Activated B cell treated with CpG ODN at 0.5 μM for 24 hours (primary cell): ENCODE measurements at regions not wholly inside any gene's neighbourhood (a gene's known extent, or its start where the extent isn't known, plus 50 kb on each side); places are given as distances from the start of the nearest gene placed in this dataset.
"Not testable (repeated sequence)": the region's sequence is repeated elsewhere in the genome, so short reads cannot be mapped to it uniquely, and the experiment has no call there.

Source experiments
- ATAC-seq: fragments of 200-7000 bp; cut with Tn5 transposase; one replicate; pipeline ENCODE4 v1.10.0; 2021; ENCODE audit warnings: low read depth, mild to moderate bottlenecking, moderate library complexity
- CTCF ChIA-PET: fragments of 350-600 bp; sonication (Branson Sonifier 250); formaldehyde crosslinking; loops from one replicate; lab custom pipeline; 2021; ENCODE audit warnings: antibody characterized with exemption; lab: Charles Lee
- POLR2A ChIA-PET: fragments of 350-600 bp; sonication (Branson Sonifier 250); formaldehyde crosslinking; loops from one replicate; lab custom pipeline; 2021; ENCODE audit warnings: antibody characterized with exemption; lab: Charles Lee
- DNase-seq: peaks from one replicate; pipeline ENCODE4 v3.0.0; 2022
- H3K27ac Mint-ChIP-seq: one replicate; pipeline ENCODE4 v1.8.0; 2020; ENCODE audit warnings: mixed read lengths
- H3K27me3 Mint-ChIP-seq: one replicate; pipeline ENCODE4 v1.8.0; 2021; ENCODE audit warnings: mixed read lengths
- H3K36me3 Mint-ChIP-seq: one replicate; pipeline ENCODE4 v1.8.0; 2021; ENCODE audit warnings: low read depth, mixed read lengths
- H3K4me1 Mint-ChIP-seq: one replicate; pipeline ENCODE4 v1.8.0; 2021; ENCODE audit warnings: mixed read lengths
- H3K4me3 Mint-ChIP-seq: one replicate; pipeline ENCODE4 v1.8.0; 2020; ENCODE audit warnings: mild to moderate bottlenecking, mixed read lengths
- H3K9me3 Mint-ChIP-seq: one replicate; pipeline ENCODE4 v1.8.0; 2020; ENCODE audit warnings: mixed read lengths
- intact Hi-C: fragments of 100-400 bp; cut with micrococcal nuclease; formaldehyde crosslinking; loops from one replicate; pipeline ENCODE4 v1.15.1; 2024
- TF ChIP-seq, protein P1 (sequence below): fragments of 200-600 bp; IDR thresholded peaks from one replicate; pipeline ENCODE4 v1.8.0; 2022; ENCODE audit warnings: antibody characterized with exemption, mild to moderate bottlenecking

DNA sequence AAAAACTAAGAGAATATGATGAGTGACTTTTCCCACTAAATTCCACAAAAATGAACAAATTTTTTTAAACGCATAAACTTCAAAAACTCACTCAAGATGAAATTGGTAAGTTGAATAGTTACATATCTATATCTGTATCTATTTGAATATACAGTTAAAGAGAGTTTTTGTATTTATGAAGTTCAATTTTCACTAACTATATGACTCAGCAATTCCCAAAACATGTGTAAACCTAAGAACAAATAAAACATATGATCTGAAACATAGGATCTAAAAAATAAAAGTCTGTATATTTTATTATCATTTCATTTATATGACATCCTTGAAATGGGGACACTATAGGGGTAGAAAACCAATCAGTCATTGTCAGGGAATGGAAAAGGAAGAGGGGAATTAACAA, 105.7 kb upstream of the SNX7 start:
- Mint-ChIP-seq H3K27me3 (no peaks in the 10 kb centered on the region), H3K36me3 (no peaks in the 10 kb centered on the region), H3K9me3 (peaks cover under 1% of the 10 kb centered on the region), H3K27ac (no peak overlapping the region), H3K4me3 (no peak overlapping the region), H3K4me1 (no peaks in the 10 kb centered on the region)
- ATAC-seq (no peak), DNase-seq (no peak)
- ChIA-PET POLR2A (no interaction called here), CTCF (no interaction called here)
- TF ChIP-seq, protein P1, sequence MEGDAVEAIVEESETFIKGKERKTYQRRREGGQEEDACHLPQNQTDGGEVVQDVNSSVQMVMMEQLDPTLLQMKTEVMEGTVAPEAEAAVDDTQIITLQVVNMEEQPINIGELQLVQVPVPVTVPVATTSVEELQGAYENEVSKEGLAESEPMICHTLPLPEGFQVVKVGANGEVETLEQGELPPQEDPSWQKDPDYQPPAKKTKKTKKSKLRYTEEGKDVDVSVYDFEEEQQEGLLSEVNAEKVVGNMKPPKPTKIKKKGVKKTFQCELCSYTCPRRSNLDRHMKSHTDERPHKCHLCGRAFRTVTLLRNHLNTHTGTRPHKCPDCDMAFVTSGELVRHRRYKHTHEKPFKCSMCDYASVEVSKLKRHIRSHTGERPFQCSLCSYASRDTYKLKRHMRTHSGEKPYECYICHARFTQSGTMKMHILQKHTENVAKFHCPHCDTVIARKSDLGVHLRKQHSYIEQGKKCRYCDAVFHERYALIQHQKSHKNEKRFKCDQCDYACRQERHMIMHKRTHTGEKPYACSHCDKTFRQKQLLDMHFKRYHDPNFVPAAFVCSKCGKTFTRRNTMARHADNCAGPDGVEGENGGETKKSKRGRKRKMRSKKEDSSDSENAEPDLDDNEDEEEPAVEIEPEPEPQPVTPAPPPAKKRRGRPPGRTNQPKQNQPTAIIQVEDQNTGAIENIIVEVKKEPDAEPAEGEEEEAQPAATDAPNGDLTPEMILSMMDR: no peak
- intact Hi-C loops: no loop called here

DNA sequence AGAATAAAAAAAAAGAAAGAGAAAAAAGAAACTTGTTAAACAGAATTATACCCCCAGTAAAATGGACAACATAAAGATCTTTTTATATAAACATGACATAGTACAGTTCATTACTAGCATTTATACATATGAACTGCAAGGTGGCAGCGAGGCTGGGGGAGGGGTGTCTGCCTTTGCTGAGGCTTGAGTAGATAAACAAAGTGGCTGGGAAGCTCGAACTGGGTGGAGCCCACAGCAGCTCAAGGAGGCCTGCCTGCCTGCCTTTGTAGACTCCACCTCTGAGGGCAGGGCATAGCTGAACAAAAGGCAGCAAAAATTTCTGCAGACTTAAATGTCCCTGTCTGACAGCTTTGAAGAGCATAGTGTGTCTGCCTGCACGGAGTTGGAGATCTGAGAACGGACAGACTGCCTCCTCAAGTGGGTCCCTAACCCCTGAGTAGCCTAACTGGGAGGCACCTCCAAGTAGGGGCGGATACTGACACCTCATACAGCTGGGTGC, 108.9 kb upstream of the SNX7 start:
- intact Hi-C loops, H3K4me1 Mint-ChIP-seq, POLR2A ChIA-PET, H3K9me3 Mint-ChIP-seq, H3K4me3 Mint-ChIP-seq, H3K27me3 Mint-ChIP-seq, H3K36me3 Mint-ChIP-seq, CTCF ChIA-PET, ATAC-seq, H3K27ac Mint-ChIP-seq, DNase-seq: not testable (repeated sequence)

DNA sequence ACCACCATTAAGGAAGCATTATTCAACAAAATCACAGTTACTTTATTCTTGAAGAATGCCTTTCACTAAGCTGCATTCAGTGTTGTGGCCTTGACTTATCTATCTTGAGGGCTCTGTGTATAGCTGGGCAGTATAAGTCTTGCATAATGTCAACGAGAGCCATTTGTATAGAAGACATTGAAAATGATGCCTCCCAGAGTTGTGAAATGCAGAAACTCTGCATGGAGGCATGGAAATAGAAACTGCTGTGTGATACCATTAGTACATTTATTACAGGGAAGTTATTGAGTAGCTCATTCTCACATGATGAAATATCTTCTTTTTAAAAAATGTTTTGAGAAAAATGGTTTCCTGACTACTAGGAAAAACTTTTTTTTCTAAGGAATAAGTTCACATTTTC, 111.4 kb upstream of the SNX7 start:
- intact Hi-C loops: no loop called here
- Mint-ChIP-seq H3K27me3 (no peaks in the 10 kb centered on the region), H3K4me1 (no peaks in the 10 kb centered on the region), H3K27ac (no peak overlapping the region), H3K4me3 (no peak overlapping the region), H3K36me3 (no peaks in the 10 kb centered on the region), H3K9me3 (peaks cover 3% of the 10 kb centered on the region)
- DNase-seq (no peak), ATAC-seq (no peak)
- CTCF ChIA-PET: no interaction called here
- TF ChIP-seq, protein P1: no peak
- POLR2A ChIA-PET: no interaction called here

DNA sequence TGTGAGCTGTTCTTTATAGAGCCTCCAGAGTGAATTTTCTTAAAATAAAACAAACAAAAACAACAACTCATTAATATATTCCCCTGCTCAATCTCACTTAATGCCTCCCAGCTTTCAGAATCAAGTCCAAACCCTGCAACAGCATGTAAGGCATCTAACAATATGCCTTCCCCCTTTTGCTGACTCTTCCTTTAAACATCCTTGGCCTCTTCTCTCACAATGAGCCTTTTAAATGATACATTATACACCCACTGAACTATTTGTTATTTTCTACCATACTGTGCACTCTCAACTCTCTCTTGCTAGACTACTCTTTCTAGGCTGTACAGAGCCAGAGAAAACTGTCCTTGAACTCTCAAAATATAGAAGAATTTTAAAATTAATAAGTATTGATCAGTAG, 115.2 kb upstream of the SNX7 start:
- TF ChIP-seq, protein P1: no peak
- H3K27me3 Mint-ChIP-seq: no peaks in the 10 kb centered on the region
- no peak overlapping the region for H3K27ac Mint-ChIP-seq
- H3K9me3 Mint-ChIP-seq: peaks cover 6% of the 10 kb centered on the region
- no peak for ATAC-seq
- intact Hi-C loops: no loop called here
- CTCF ChIA-PET: no interaction called here
- no peaks in the 10 kb centered on the region for H3K4me1 Mint-ChIP-seq
- no peak overlapping the region for H3K4me3 Mint-ChIP-seq
- no peak for DNase-seq
- H3K36me3 Mint-ChIP-seq: no peaks in the 10 kb centered on the region
- POLR2A ChIA-PET: no interaction called here

DNA sequence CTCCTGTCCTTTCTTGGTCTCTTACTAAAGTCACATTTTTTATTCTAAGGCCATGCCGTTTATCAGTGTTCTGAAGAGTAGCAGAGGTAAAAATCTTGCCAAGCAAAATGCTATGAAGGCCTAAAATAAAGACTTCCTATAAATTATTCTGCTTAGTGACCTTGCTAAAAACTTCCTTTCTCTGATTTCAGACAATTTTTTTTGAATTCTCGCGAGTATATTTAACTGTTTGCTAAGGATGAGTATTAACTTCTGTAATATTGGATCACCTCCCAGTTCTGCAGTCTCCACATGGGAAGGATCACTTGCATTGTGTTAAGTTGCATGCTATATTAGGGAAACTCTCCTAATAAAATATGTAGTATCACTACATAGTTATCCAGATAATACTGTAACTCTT, 123.4 kb upstream of the SNX7 start:
- ChIA-PET POLR2A (no interaction called here), CTCF (no interaction called here)
- Mint-ChIP-seq H3K27ac (no peak overlapping the region), H3K9me3 (peaks cover 2% of the 10 kb centered on the region), H3K27me3 (no peaks in the 10 kb centered on the region), H3K36me3 (no peaks in the 10 kb centered on the region), H3K4me1 (no peaks in the 10 kb centered on the region), H3K4me3 (no peak overlapping the region)
- TF ChIP-seq, protein P1: no peak
- DNase-seq: no peak
- no peak for ATAC-seq
- intact Hi-C loops: no loop called here

DNA sequence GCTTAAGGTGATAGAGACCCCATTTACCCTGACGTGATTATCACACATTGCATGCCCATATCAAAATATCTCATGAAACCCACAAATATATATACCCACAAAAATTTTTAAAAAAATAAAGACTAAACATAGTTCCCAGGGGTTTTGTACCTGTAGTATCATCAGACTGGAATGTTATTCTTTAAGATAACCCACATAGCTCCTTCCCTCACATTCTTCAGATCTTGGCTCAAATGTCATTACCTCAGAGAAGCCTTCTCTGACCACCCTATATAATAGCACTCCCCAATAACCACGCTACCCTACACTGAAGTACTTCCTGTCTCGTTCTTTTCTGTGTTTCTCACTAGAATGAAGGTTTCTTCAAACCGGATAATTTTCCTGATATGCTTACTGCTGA, 138.3 kb upstream of the SNX7 start:
- Mint-ChIP-seq H3K36me3 (no peaks in the 10 kb centered on the region), H3K4me1 (no peaks in the 10 kb centered on the region), H3K4me3 (no peak overlapping the region), H3K27ac (no peak overlapping the region), H3K27me3 (no peaks in the 10 kb centered on the region), H3K9me3 (peaks cover 16% of the 10 kb centered on the region)
- intact Hi-C loops: no loop called here
- no peak for DNase-seq
- CTCF ChIA-PET: no interaction called here
- TF ChIP-seq, protein P1: no peak
- no peak for ATAC-seq
- POLR2A ChIA-PET: no interaction called here
